Ectodermal cell (in vitro differentiated cells): ENCODE measurements at regions not wholly inside any gene's neighbourhood (a gene's known extent, or its start where the extent isn't known, plus 50 kb on each side); places are given as distances from the start of the nearest gene placed in this dataset.

Experiments
- H3K27ac ChIP-seq: 2 replicates; pipeline ENCODE4 v1.7.0; 2013; ENCODE audit warnings: mild to moderate bottlenecking, low read depth, low read length; ENCODE audit not compliant: insufficient read depth, poor library complexity, severe bottlenecking
- H3K27me3 ChIP-seq: 2 replicates; pipeline ENCODE4 v1.7.0; 2013; ENCODE audit warnings: mild to moderate bottlenecking, low read length; ENCODE audit not compliant: insufficient read depth, control insufficient read depth, poor library complexity, severe bottlenecking
- H3K36me3 ChIP-seq: one replicate; pipeline ENCODE4 v1.7.0; 2013; ENCODE audit warnings: low read length; ENCODE audit not compliant: control insufficient read depth, insufficient read depth
- H3K4me1 ChIP-seq: one replicate; pipeline ENCODE4 v1.7.0; 2013; ENCODE audit warnings: low read length; ENCODE audit not compliant: control insufficient read depth, insufficient read depth
- H3K4me3 ChIP-seq: 2 replicates; pipeline ENCODE4 v1.7.0; 2013; ENCODE audit warnings: low read depth, low read length, control low read depth; ENCODE audit not compliant: insufficient read depth
- H3K9me3 ChIP-seq: 2 replicates; pipeline ENCODE4 v1.7.0; 2013; ENCODE audit warnings: mild to moderate bottlenecking, low read length, moderate library complexity; ENCODE audit not compliant: control insufficient read depth
- WGBS, 2 experiments: methylation state at CpG; one replicate each; pipeline ENCODE4 v1.1.7; 2013; ENCODE audit warnings: missing lambda C conversion rate in 2 of 2; 5-methylcytosine and 5-hydroxymethylcytosine counted together

GRCh38 chr6:154919806-154920205 is 75.3 kb upstream of the TIAM2 start:
- 89 to 92% methylated on average over 5 of the region's 5 CpGs for WGBS, 2 experiments
- no peaks in the 10 kb centered on the region for H3K9me3 ChIP-seq
- H3K4me3 ChIP-seq = no peak overlapping the region
- no peaks in the 10 kb centered on the region for H3K36me3 ChIP-seq
- H3K27me3 ChIP-seq = no peaks in the 10 kb centered on the region
- H3K27ac ChIP-seq = no peak overlapping the region
- no peaks in the 10 kb centered on the region for H3K4me1 ChIP-seq

GRCh38 chr6:154920495-154921200 is 74.5 kb upstream of the TIAM2 start:
- Histone ChIP-seq H3K4me1 (no peaks in the 10 kb centered on the region), H3K4me3 (no peak overlapping the region), H3K9me3 (no peaks in the 10 kb centered on the region), H3K27ac (no peak overlapping the region), H3K27me3 (no peaks in the 10 kb centered on the region), H3K36me3 (no peaks in the 10 kb centered on the region)
- 90 to 94% methylated on average over 7 to 8 of the region's 8 CpGs for WGBS, 2 experiments

DNA sequence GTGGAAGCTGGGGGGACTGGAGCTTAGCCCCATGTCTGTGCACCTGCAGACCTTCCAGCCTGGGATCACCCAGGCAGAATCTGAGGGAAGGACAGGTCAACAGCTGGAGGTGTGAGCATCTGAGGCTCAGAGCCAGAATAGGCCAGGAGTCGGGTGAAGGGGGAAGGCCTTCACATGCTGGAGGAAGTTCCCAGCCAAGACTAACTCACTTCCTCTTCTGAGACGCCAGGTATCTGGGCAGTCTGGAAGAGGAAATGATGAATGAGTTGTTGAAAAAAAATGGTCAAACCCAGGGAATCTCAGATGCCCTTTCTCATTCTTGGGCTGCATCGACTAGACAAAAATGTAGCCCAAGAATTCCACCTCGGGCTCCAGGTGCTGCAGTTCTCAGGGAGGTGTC is 73.6 kb upstream of the TIAM2 start:
- no peaks in the 10 kb centered on the region for H3K27me3 ChIP-seq
- H3K4me1 ChIP-seq = no peaks in the 10 kb centered on the region
- no peaks in the 10 kb centered on the region for H3K9me3 ChIP-seq
- H3K27ac ChIP-seq = no peak overlapping the region
- H3K36me3 ChIP-seq = no peaks in the 10 kb centered on the region
- 90 to 92% methylated on average over 4 of the region's 4 CpGs for WGBS, 2 experiments
- no peak overlapping the region for H3K4me3 ChIP-seq

DNA sequence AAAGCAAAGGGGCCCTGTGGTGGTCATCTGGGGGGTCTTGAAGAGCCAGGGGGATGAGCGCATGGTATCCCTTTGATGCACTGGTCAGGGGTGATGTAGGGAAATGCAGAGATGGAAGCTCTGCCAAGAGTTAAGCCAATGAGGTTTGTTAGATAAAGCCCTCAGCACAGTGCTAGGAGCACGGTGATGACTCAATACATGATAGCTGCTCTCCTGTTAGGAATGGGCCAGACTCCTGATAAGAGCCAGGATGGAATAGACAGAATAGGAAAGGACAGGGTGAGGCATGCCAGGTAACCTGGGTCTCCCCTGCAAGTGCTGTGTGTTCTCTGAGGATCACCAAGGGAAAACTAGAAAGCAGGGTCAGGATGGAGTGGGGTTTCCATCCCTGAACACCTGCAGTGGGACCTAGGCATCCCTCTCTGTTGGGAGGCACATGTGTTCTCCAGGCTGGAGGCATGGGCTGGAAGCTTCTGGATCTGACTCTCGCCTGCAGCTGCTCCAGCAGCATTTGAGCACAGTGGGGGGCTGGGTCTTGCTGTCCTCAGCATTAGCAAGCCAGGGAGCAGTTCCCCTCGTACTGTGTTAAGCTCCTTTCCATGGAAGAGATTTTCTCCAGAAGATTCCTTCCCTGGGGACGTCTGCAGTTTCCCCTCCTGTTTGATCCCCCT is 71.8 kb upstream of the TIAM2 start:
- H3K4me1 ChIP-seq = no peaks in the 10 kb centered on the region
- 62 to 65% methylated on average over 5 of the region's 5 CpGs for WGBS, 2 experiments
- H3K27me3 ChIP-seq = no peaks in the 10 kb centered on the region
- H3K36me3 ChIP-seq = no peaks in the 10 kb centered on the region
- no peak overlapping the region for H3K4me3 ChIP-seq
- no peak overlapping the region for H3K27ac ChIP-seq
- H3K9me3 ChIP-seq = no peaks in the 10 kb centered on the region

DNA sequence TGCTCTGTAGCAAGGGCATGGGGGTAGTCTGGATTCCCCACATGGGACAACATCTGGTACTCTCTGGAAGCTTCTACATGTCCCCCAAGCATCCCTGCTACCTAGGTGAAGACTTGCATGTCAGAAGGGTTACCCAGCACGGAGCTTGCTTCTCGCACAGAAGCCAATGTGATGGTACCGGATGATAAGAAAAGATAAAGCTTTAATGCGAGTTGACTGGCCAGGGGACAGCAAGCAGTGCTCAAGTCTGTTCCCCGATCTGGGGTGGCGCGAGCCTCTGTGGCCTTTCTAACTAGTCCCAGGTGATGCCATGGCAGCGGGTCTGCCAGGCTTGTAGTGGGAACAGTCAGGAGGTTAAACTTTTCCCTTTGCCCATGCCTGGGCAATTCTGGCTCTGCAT is 70.0 kb upstream of the TIAM2 start:
- no peak overlapping the region for H3K27ac ChIP-seq
- H3K9me3 ChIP-seq = no peaks in the 10 kb centered on the region
- H3K27me3 ChIP-seq = no peaks in the 10 kb centered on the region
- no peaks in the 10 kb centered on the region for H3K36me3 ChIP-seq
- H3K4me3 ChIP-seq = no peak overlapping the region
- H3K4me1 ChIP-seq = peaks cover 4% of the 10 kb centered on the region
- WGBS, 2 experiments = 96 to 97% methylated on average over 8 of the region's 8 CpGs

GRCh38 chr6:154926366-154926765 is 68.7 kb upstream of the TIAM2 start:
- Histone ChIP-seq H3K9me3 (no peaks in the 10 kb centered on the region), H3K4me3 (no peak overlapping the region), H3K27me3 (no peaks in the 10 kb centered on the region), H3K36me3 (no peaks in the 10 kb centered on the region), H3K27ac (no peak overlapping the region), H3K4me1 (peaks cover 16% of the 10 kb centered on the region)
- 90 to 93% methylated on average over 8 of the region's 8 CpGs for WGBS, 2 experiments

DNA sequence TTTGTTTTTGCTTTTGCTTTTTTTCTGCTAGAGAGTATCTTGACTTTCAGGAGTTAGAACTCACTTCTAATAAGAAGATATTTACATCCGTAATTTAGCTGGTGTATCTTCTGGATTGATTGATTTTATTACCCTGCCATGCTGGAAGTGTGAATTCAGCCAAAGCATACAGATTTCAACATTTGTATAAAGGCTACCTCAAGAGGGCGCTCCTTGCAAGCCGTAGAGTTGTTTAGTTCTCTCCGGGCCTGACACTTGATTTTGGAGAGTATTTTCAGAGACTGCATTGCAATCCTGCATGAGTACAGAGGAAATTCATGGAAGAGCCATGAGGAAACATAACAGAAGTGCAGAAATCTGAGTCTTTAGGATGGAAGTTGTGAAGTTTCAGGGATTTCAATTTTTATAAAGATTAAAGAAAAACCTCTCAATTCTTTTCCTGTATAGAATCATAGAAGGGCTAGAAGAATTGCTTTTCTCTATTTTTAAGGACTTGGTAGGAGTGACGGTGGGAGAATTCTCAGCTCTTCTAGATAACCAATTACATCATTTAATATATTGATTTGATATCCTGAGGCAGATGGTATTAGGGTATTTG is 66.7 kb upstream of the TIAM2 start:
- no peaks in the 10 kb centered on the region for H3K36me3 ChIP-seq
- peaks cover 33% of the 10 kb centered on the region for H3K4me1 ChIP-seq
- H3K27me3 ChIP-seq = no peaks in the 10 kb centered on the region
- no peak overlapping the region for H3K4me3 ChIP-seq
- H3K9me3 ChIP-seq = no peaks in the 10 kb centered on the region
- H3K27ac ChIP-seq = no peak overlapping the region
- WGBS, 2 experiments = 6 to 29% methylated on average over 3 to 4 of the region's 5 CpGs

DNA sequence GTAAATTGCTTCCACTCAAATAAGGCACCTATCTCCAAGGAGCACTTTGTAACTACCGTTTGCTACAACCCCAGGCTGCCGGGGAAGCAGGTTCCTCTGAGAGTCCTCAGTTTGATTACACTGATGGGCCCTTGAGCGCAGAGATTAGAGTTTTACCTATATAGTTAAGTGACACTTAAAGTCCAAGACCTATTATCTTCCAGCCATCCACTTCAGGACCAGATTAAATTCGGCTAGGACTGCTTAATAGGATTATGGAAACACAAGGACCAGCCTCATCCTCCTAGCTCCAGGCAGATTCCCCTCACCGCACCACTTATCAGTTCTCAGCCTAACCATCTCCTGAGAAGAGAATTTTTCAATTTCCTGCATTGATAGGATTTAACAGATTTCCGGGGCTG is 64.7 kb upstream of the TIAM2 start:
- Histone ChIP-seq H3K9me3 (no peaks in the 10 kb centered on the region), H3K27me3 (no peaks in the 10 kb centered on the region), H3K36me3 (no peaks in the 10 kb centered on the region), H3K4me1 (peaks cover 33% of the 10 kb centered on the region), H3K27ac (peak overlapping the region; percentile 59), H3K4me3 (no peak overlapping the region)
- WGBS, 2 experiments = 79 to 82% methylated on average over 6 of the region's 6 CpGs

DNA sequence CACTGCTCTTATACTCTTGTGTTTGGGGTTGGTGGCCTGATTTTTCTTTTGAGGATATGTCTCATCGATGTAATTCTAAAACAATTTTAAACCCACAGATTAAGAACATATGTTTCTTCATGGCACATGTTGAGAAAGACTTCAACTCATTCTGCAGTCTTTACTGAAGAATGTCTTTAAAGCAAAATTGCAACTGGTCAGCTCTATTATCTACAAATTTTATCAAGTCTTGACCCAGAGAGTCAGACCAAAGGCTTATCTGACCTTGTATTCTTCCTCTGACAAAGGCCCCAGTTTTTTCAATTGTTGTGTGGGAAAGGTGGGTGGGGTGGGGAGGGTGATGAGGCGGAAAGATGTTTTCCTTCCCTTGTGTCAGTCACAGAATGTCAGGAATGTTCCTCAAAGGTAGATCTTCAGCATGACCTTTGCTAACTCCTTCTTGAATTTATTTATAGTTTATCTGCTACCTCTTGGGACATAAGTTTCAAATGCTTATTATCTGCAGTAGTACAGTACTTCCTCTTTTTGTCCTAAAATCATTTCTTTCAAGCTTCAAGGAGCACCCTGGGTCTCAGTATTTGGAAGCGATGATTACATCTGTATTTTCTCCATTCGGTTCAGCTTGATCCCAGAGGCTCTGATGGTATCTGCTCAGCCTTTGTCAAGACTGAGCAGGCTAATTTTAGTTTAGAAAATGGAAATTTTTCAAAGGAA is 63.2 kb upstream of the TIAM2 start:
- 74 to 87% methylated on average over 4 of the region's 4 CpGs for WGBS, 2 experiments
- no peaks in the 10 kb centered on the region for H3K9me3 ChIP-seq
- peaks cover 33% of the 10 kb centered on the region for H3K4me1 ChIP-seq
- peak overlapping the region; percentile 66 for H3K27ac ChIP-seq
- H3K4me3 ChIP-seq = no peak overlapping the region
- no peaks in the 10 kb centered on the region for H3K27me3 ChIP-seq
- no peaks in the 10 kb centered on the region for H3K36me3 ChIP-seq

DNA sequence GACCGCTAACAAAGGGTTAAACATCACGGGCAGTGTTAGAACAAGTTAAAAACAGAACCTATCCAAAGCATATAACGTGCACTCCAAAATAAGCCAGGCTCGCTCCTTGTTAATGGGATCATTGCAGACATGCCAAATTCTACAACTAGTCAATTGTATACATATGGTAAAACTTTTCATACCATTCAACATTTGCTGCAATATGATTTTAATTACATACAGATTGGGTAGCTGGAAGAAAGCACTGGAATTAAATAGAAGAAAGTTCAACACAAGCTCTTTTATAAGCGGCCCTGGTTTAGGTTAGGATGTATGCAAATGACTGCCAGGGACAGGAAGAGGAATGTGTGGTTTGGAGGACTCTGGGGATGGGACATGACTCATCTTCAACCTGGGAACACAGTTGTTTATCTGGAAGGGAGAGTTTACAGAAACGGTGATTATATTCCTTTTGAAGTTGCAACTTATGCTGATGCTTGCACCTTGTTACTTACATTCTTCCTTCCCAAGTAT is 62.5 kb upstream of the TIAM2 start:
- Histone ChIP-seq H3K27ac (no peak overlapping the region), H3K9me3 (no peaks in the 10 kb centered on the region), H3K27me3 (no peaks in the 10 kb centered on the region), H3K4me1 (peaks cover 33% of the 10 kb centered on the region), H3K36me3 (no peaks in the 10 kb centered on the region), H3K4me3 (no peak overlapping the region)
- 65 to 74% methylated on average over 6 of the region's 6 CpGs for WGBS, 2 experiments
